Epithelial cell of esophagus (primary cell): ENCODE measurements at regions not wholly inside any gene's neighbourhood (a gene's known extent, or its start where the extent isn't known, plus 50 kb on each side); places are given as distances from the start of the nearest gene placed in this dataset.

Experiments
- DNase-seq: peaks from one replicate; pipeline ENCODE4 v3.0.0; 2010; ENCODE audit warnings: low read depth
- H3K4me3 ChIP-seq: 2 replicates; pipeline ENCODE4 v1.5.1; 2011; ENCODE audit warnings: mild to moderate bottlenecking, low read length, control low read depth
- CTCF ChIP-seq: IDR thresholded peaks from 2 replicates; pipeline ENCODE4 v1.5.1; 2011; ENCODE audit warnings: low read depth, mild to moderate bottlenecking, low read length, control low read depth, inconsistent platforms; ENCODE audit not compliant: insufficient read depth; ENCODE audit errors: missing control alignments

DNA sequence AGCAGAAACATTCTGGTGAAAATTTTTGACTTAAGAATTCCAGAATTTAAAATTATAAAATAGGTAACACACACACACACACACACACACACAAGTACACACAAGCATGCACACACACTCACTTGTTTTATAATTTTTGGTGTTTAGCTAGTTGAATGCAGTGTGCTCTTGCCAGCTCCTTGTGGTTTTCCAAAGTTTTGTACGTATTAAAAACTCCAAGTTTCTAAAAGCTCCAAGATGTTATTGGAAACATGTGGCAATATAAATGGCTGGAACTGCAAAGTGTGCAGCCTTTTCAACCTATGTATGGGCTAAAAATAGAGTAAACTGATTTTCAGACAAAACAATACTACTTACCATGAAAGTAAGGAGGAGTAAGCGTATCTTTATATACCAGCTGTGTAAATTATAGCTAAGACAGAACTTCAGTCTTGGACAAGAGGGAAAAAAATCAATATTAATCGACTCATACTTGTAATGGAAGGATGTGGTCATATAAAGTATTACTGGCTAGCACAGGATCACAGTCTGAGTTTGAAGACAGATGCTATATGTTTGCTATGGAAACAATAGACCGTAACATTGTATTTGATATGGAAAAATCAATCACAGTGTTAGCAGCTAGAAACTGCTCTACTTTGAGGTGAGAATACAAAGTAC, 727.1 kb upstream of the GRAMD2B start:
- no peak for DNase-seq
- no peak overlapping the region for H3K4me3 ChIP-seq
- no peak for TF ChIP-seq CTCF

GRCh38 chr5:125696762-125697161, 726.4 kb upstream of the GRAMD2B start:
- peak; percentile 62 for DNase-seq
- no peak for TF ChIP-seq CTCF
- no peak overlapping the region for H3K4me3 ChIP-seq

- H3K4me3 ChIP-seq = no peak overlapping the region
- no peak for TF ChIP-seq CTCF
- no peak for DNase-seq
Measured at GRCh38 chr5:125698420-125698819, 724.8 kb upstream of the GRAMD2B start.

- no peak for TF ChIP-seq CTCF
- H3K4me3 ChIP-seq = no peak overlapping the region
Measured at GRCh38 chr5:125699860-125700259, 723.3 kb upstream of the GRAMD2B start.

GRCh38 chr5:125700380-125700861, 722.8 kb upstream of the GRAMD2B start:
- peak; percentile 47 for DNase-seq
- H3K4me3 ChIP-seq = no peak overlapping the region
- no peak for TF ChIP-seq CTCF

More at GRCh38 chr5:125699860-125700259, 723.3 kb upstream of the GRAMD2B start:
- DNase-seq = no peak

DNA sequence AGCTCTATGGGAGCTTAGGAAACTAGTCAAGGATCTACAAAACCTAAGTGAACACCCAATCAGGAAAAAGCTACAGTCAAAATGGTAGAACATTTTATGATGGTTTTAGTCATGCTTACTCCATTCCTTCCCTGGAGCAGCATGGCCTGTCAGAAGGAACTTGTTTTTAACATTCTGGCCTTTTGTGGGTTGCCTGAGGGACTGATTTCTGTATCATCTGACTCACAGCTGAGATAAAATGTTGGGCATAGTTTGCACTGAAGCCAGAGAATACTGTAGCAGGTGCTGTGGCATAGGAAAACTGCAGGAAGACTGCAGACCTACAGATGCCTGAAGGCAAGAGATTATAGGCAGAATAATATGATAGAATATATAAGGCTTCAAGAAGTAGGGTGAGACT, 719.6 kb upstream of the GRAMD2B start:
- DNase-seq = peak; percentile 34
- no peak overlapping the region for H3K4me3 ChIP-seq
- no peak for TF ChIP-seq CTCF

DNA sequence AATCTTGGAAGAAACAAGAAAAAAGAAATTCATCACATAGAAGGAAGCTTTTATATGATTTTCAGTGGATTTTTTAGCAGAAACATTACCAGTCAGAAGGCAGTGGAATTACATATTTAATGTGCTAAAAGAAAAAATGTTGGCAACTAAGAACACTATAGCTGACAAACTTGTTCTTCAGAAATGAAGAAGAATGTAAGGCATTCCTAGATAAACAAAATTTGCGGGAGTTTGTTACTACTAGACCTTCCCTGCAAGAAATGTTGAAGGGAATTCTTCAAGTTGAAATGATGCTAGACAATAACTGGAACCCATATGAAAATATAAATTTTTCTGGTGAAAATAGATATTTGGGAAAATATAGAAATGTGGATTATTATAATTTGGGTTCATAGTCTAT, 718.3 kb upstream of the GRAMD2B start:
- no peak for DNase-seq
- TF ChIP-seq CTCF = no peak

More for the DNA sequence above, 718.3 kb upstream of the GRAMD2B start:
- H3K4me3 ChIP-seq = no peak overlapping the region
